Lung (tissue), 11 donors: ENCODE measurements at regions not wholly inside any gene's neighbourhood (a gene's known extent, or its start where the extent isn't known, plus 50 kb on each side); places are given as distances from the start of the nearest gene placed in this dataset.

Source experiments
- ATAC-seq: fragments of 200-7000 bp; cut with Tn5 transposase; one replicate; pipeline ENCODE4 v1.9.1; 2020; ENCODE audit warnings: moderate number of reproducible peaks; ENCODE audit not compliant: insufficient read depth, low FRiP score
- DNase-seq, 3 donors: peaks; one replicate each; pipeline ENCODE4 v3.0.0-alpha.2; 2013 to 2017
- H3K27ac ChIP-seq, 2 donors: one replicate each; pipeline ENCODE4 v1.5.1; 2013; ENCODE audit warnings: mild to moderate bottlenecking in 2 of 2, moderate library complexity in 2 of 2, control low read depth in 1 of 2, inconsistent platforms in 1 of 2, low read depth in 1 of 2, low read length in 1 of 2
- H3K27me3 ChIP-seq, 3 donors: one replicate each; pipeline ENCODE4 v1.5.1; 2013; ENCODE audit warnings: low read length in 2 of 3; ENCODE audit not compliant: control insufficient read depth in 3 of 3, insufficient read depth in 3 of 3
- H3K36me3 ChIP-seq, 4 donors: one replicate each; pipeline ENCODE4 v1.5.1; 2013; ENCODE audit warnings: low read length in 4 of 4, mild to moderate bottlenecking in 1 of 4, moderate library complexity in 1 of 4; ENCODE audit not compliant: control insufficient read depth in 4 of 4, insufficient read depth in 4 of 4
- H3K4me1 ChIP-seq, 5 donors: one replicate each; pipeline ENCODE4 v1.5.1; 2013; ENCODE audit warnings: low read length in 5 of 5, mild to moderate bottlenecking in 2 of 5, moderate library complexity in 1 of 5; ENCODE audit not compliant: control insufficient read depth in 5 of 5, insufficient read depth in 5 of 5
- H3K4me3 ChIP-seq: one replicate; pipeline ENCODE4 v1.5.1; 2013; ENCODE audit warnings: mild to moderate bottlenecking, control low read depth, moderate library complexity
- H3K9ac ChIP-seq, 2 donors: one replicate each; pipeline ENCODE4 v1.5.1; 2013; ENCODE audit warnings: low read length in 2 of 2, control low read depth in 1 of 2; ENCODE audit not compliant: insufficient read depth in 1 of 2
- H3K9me3 ChIP-seq, 4 donors: one replicate each; pipeline ENCODE4 v1.5.1; 2013; ENCODE audit warnings: low read length in 3 of 4, mild to moderate bottlenecking in 1 of 4, moderate library complexity in 1 of 4; ENCODE audit not compliant: control insufficient read depth in 4 of 4, insufficient read depth in 3 of 4
- WGBS, 2 donors: extraction: QIAGEN DNeasy Blood & Tissue Kit; methylation state at CpG; one replicate each; pipeline ENCODE4 v1.1.7; 2013; 5-methylcytosine and 5-hydroxymethylcytosine counted together
- TF ChIP-seq, protein P1 (sequence below): IDR thresholded peaks from 2 replicates; pipeline ENCODE4 v1.5.1; 2012; ENCODE audit warnings: mild to moderate bottlenecking; ENCODE audit errors: control extremely low read depth, extremely low read depth
- donor health status: control.
- donor health status: control.
- donor health status: Bipolar disorder and iron deficiency.
- donor health status: healthy.
- donor health status: DM: yes; HTN: yes; CAD: no.

DNA sequence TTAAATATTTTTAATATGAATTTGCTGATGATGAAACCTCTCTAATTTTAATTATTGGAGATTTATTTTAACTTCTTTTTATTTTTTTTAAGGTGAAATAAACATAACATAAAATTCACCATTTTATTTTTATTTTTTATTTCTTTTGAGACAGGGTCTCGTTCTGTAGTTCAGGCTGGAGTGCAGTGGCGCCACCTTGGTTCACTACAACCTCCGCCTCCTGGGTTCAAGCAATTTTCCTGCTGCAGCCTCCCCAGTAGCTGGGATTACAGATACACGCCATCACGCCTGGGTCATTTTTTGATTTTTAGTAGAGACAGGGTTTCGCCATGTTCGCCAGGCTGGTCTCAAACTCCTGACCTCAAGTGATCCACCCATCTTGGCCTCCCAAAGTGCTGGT lies 402.9 kb downstream of the PRR16 start:
- ATAC-seq (no peak), DNase-seq (no peak)
- Histone ChIP-seq H3K36me3 (no peaks in the 10 kb centered on the region), H3K27ac (no peak overlapping the region), H3K4me1 (peaks cover 0 to 3% (median 0%) of the 10 kb centered on the region in 5 donors), H3K4me3 (no peak overlapping the region), H3K9me3 (no peaks in the 10 kb centered on the region), H3K27me3 (no peaks in the 10 kb centered on the region), H3K9ac (no peak overlapping the region)
- TF ChIP-seq, protein P1, sequence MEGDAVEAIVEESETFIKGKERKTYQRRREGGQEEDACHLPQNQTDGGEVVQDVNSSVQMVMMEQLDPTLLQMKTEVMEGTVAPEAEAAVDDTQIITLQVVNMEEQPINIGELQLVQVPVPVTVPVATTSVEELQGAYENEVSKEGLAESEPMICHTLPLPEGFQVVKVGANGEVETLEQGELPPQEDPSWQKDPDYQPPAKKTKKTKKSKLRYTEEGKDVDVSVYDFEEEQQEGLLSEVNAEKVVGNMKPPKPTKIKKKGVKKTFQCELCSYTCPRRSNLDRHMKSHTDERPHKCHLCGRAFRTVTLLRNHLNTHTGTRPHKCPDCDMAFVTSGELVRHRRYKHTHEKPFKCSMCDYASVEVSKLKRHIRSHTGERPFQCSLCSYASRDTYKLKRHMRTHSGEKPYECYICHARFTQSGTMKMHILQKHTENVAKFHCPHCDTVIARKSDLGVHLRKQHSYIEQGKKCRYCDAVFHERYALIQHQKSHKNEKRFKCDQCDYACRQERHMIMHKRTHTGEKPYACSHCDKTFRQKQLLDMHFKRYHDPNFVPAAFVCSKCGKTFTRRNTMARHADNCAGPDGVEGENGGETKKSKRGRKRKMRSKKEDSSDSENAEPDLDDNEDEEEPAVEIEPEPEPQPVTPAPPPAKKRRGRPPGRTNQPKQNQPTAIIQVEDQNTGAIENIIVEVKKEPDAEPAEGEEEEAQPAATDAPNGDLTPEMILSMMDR: no peak
- WGBS, 2 donors: 90 to 92% methylated on average over 7 of the region's 7 CpGs

DNA sequence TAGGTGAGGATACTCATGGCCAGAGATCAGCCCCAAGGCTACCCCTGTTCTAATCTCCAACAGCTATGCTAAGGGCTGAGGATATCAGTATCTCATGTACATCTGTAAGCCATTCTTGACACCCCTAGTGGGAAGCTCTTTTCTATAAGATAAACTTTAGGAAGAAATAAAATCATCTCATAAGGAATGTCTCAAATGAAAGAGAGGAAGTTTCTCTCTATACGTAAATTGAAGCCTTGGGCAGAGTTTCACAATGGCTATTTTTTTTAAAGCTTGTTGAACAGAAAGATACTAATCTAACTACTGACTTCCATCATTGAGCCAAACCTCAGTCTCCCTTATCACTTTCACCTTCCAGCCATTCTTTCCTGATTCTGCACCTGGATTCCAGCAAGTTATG lies 405.7 kb downstream of the PRR16 start:
- Histone ChIP-seq H3K9me3 (no peaks in the 10 kb centered on the region), H3K4me3 (no peak overlapping the region), H3K4me1 (peaks cover 0 to 26% (median 4%) of the 10 kb centered on the region in 5 donors), H3K27ac (no peak overlapping the region), H3K27me3 (no peaks in the 10 kb centered on the region), H3K36me3 (no peaks in the 10 kb centered on the region), H3K9ac (no peak overlapping the region)
- 76 to 84% methylated on average over 1 of the region's 1 CpG for WGBS, 2 donors
- no peak for DNase-seq
- ATAC-seq: no peak
- TF ChIP-seq, protein P1: no peak

DNA sequence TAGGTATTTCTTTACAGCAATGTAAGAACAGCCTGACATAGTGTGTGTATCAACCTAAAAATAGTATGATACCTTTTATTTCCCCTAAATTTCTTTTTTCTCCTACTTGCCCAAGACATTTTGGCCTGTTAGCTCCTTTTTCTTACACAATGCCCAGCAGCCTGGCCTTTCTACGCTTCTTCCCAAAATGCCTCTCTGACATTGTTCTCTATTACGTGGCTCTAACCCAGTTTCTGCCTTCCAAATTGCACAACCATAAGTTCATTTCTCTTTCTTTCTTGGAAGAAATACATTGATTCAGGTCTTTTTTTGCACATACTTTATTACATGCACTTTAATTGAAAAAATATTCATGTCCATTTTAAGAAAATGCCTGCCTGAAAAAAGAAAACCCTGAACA lies 408.2 kb downstream of the PRR16 start:
- TF ChIP-seq, protein P1: no peak

DNA sequence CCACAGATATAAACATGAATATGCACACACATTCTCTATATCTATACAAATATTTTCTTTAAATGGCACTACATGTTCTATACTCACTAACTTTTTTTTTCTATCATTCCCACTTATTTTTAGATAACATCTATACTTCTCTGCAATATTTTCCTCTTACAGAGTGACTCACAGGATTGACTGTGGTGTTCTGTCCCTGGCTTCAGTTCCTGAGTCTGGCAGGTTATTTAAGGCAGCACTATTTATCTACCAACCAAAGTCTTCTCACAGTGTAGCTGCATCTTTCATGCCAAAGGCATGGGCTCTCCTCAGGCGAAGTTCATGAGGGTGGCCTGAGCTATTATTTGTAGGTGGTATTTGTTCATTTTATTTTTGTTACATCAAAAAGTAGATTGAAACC lies 409.0 kb downstream of the PRR16 start:
- Histone ChIP-seq H3K9me3 (peaks cover 0 to 2% (median 0%) of the 10 kb centered on the region in 4 donors), H3K9ac (no peak overlapping the region), H3K27me3 (no peaks in the 10 kb centered on the region), H3K36me3 (no peaks in the 10 kb centered on the region), H3K4me3 (no peak overlapping the region), H3K27ac (no peak overlapping the region), H3K4me1 (peaks cover 0 to 27% (median 4%) of the 10 kb centered on the region in 5 donors)
- 72 to 79% methylated on average over 1 of the region's 1 CpG for WGBS, 2 donors
- TF ChIP-seq, protein P1: no peak
- no peak for ATAC-seq
- peak in 1 of 3 donors; percentile 16 for DNase-seq

More for the DNA sequence above, 408.2 kb downstream of the PRR16 start:
- no peak overlapping the region for H3K27ac ChIP-seq
- WGBS, 2 donors: 53 to 71% methylated on average over 2 of the region's 2 CpGs
- ATAC-seq: no peak
- peaks cover 0 to 2% (median 0%) of the 10 kb centered on the region in 4 donors for H3K9me3 ChIP-seq
- no peak overlapping the region for H3K9ac ChIP-seq
- peak in 2 of 3 donors; percentile 64 to 72 for DNase-seq
- no peak overlapping the region for H3K4me3 ChIP-seq
- H3K27me3 ChIP-seq: no peaks in the 10 kb centered on the region
- peaks cover 0 to 26% (median 4%) of the 10 kb centered on the region in 5 donors for H3K4me1 ChIP-seq
- H3K36me3 ChIP-seq: no peaks in the 10 kb centered on the region
